Right atrium auricular region (tissue), 2 donors: ENCODE measurements at regions not wholly inside any gene's neighbourhood (a gene's known extent, or its start where the extent isn't known, plus 50 kb on each side); places are given as distances from the start of the nearest gene placed in this dataset.

Source experiments
- DNase-seq: peaks from one replicate; pipeline ENCODE4 v3.0.0-alpha.2; 2019; ENCODE audit warnings: low spot score
- H3K27ac ChIP-seq, 2 donors: fragments of 200-600 bp; sonication (generic); 1 replicate in 1 of 2; 2 replicates in 1 of 2; pipeline ENCODE4 v1.5.1; 2016 to 2019
- H3K27me3 ChIP-seq, 2 donors: fragments of 200-600 bp; sonication (generic); one replicate each; pipeline versions ENCODE4 v1.5.1 to v1.6.0; 2017 to 2019
- H3K36me3 ChIP-seq: fragments of 200-600 bp; sonication (generic); one replicate; pipeline ENCODE4 v1.5.1; 2016
- H3K4me1 ChIP-seq, 2 donors: fragments of 200-600 bp; sonication (generic); one replicate each; pipeline versions ENCODE4 v1.5.1 to v1.6.0; 2017 to 2019
- H3K4me3 ChIP-seq, 2 donors: fragments of 200-600 bp; sonication (generic); 1 replicate in 1 of 2; 2 replicates in 1 of 2; pipeline ENCODE4 v1.5.1; 2017 to 2019; ENCODE audit warnings: mild to moderate bottlenecking in 1 of 2, moderate library complexity in 1 of 2
- H3K9me3 ChIP-seq, 2 donors: fragments of 200-600 bp; sonication (generic); one replicate each; pipeline ENCODE4 v1.5.1; 2019
- CTCF ChIP-seq, 2 donors: fragments of 200-600 bp; sonication (generic); IDR thresholded peaks; one replicate each; pipeline ENCODE4 v1.5.1; 2019; ENCODE audit warnings: antibody characterized with exemption in 2 of 2

- no peak for TF ChIP-seq CTCF (IDR thresholded peaks at IDR 0.05)
- Histone ChIP-seq H3K27me3 (no peaks in the 10 kb centered on the region), H3K9me3 (no peaks in the 10 kb centered on the region), H3K4me1 (no peaks in the 10 kb centered on the region), H3K27ac (no peak overlapping the region), H3K4me3 (no peak overlapping the region), H3K36me3 (no peaks in the 10 kb centered on the region)
- no peak for DNase-seq
Measured at GRCh38 chr5:52448111-52448510, 339.6 kb upstream of the ITGA1 start.

GRCh38 chr5:52449516-52449915 lies 338.2 kb upstream of the ITGA1 start:
- H3K4me3 ChIP-seq, result no peak overlapping the region
- no peak for TF ChIP-seq CTCF (IDR thresholded peaks at IDR 0.05)
- no peaks in the 10 kb centered on the region for H3K4me1 ChIP-seq
- no peak overlapping the region for H3K27ac ChIP-seq
- H3K9me3 ChIP-seq, result no peaks in the 10 kb centered on the region
- no peaks in the 10 kb centered on the region for H3K27me3 ChIP-seq
- DNase-seq, result no peak
- H3K36me3 ChIP-seq, result no peaks in the 10 kb centered on the region

GRCh38 chr5:52452098-52452497 lies 335.6 kb upstream of the ITGA1 start:
- no peak for DNase-seq
- no peak for TF ChIP-seq CTCF (IDR thresholded peaks at IDR 0.05)

GRCh38 chr5:52453176-52453575 lies 334.5 kb upstream of the ITGA1 start:
- Histone ChIP-seq H3K4me1 (no peaks in the 10 kb centered on the region), H3K4me3 (no peak overlapping the region), H3K27me3 (no peaks in the 10 kb centered on the region), H3K27ac (no peak overlapping the region), H3K9me3 (no peaks in the 10 kb centered on the region), H3K36me3 (no peaks in the 10 kb centered on the region)
- no peak for TF ChIP-seq CTCF (IDR thresholded peaks at IDR 0.05)
- DNase-seq, result no peak

More at GRCh38 chr5:52452098-52452497, 335.6 kb upstream of the ITGA1 start:
- H3K27ac ChIP-seq, result no peak overlapping the region
- no peaks in the 10 kb centered on the region for H3K9me3 ChIP-seq
- no peaks in the 10 kb centered on the region for H3K27me3 ChIP-seq
- H3K36me3 ChIP-seq, result no peaks in the 10 kb centered on the region
- no peaks in the 10 kb centered on the region for H3K4me1 ChIP-seq
- no peak overlapping the region for H3K4me3 ChIP-seq

GRCh38 chr5:52455920-52456319 lies 331.8 kb upstream of the ITGA1 start:
- TF ChIP-seq CTCF (IDR thresholded peaks at IDR 0.05), result no peak
- H3K36me3 ChIP-seq, result no peaks in the 10 kb centered on the region
- no peaks in the 10 kb centered on the region for H3K4me1 ChIP-seq
- no peaks in the 10 kb centered on the region for H3K27me3 ChIP-seq
- no peaks in the 10 kb centered on the region for H3K9me3 ChIP-seq
- H3K27ac ChIP-seq, result no peak overlapping the region
- no peak for DNase-seq
- no peak overlapping the region for H3K4me3 ChIP-seq

- Histone ChIP-seq H3K9me3 (no peaks in the 10 kb centered on the region), H3K4me3 (no peak overlapping the region), H3K4me1 (no peaks in the 10 kb centered on the region), H3K27me3 (no peaks in the 10 kb centered on the region), H3K36me3 (no peaks in the 10 kb centered on the region), H3K27ac (no peak overlapping the region)
- no peak for DNase-seq
- TF ChIP-seq CTCF (IDR thresholded peaks at IDR 0.05), result no peak
Measured at GRCh38 chr5:52457810-52458209, 329.9 kb upstream of the ITGA1 start.
